A673 (cell line): ENCODE measurements at regions not wholly inside any gene's neighbourhood (a gene's known extent, or its start where the extent isn't known, plus 50 kb on each side); places are given as distances from the start of the nearest gene placed in this dataset.

Experiments
- BruUV-seq: library from RNA; stranded (reverse); fragments of 400-500 nt; replicated peaks from 2 replicates; lab custom pipeline; 2021; lab: Mats Ljungman, UMichigan
- CTCF ChIA-PET: fragments of 300-600 bp; sonication (Branson Sonifier 250); formaldehyde crosslinking; loops from one replicate; lab custom pipeline; 2022; ENCODE audit warnings: antibody characterized with exemption; lab: Charles Lee
- POLR2A ChIA-PET: fragments of 300-600 bp; sonication (Branson Sonifier 250); formaldehyde crosslinking; loops from one replicate; lab custom pipeline; 2022; ENCODE audit warnings: antibody characterized with exemption; ENCODE audit not compliant: low non-redundant PET; lab: Charles Lee
- DNase-seq: peaks from one replicate; pipeline ENCODE4 v3.0.0-alpha.2; 2015; ENCODE audit warnings: low spot score
- H3K27ac ChIP-seq: fragments of 200-600 bp; sonication (generic); 2 replicates; pipeline ENCODE4 v1.5.1; 2016; ENCODE audit warnings: mixed run types, low read depth, mild to moderate bottlenecking, mixed read lengths, antibody characterized with exemption, low read length; ENCODE audit not compliant: poor library complexity, severe bottlenecking
- H3K27me3 ChIP-seq: fragments of 200-600 bp; sonication (generic); replicated peaks from 2 replicates; pipeline ENCODE4 v1.6.1; 2017; ENCODE audit warnings: mixed run types, low read depth, mild to moderate bottlenecking, mixed read lengths, antibody characterized with exemption, low read length; ENCODE audit not compliant: insufficient read depth, poor library complexity
- H3K36me3 ChIP-seq: fragments of 200-600 bp; sonication (generic); 2 replicates; pipeline ENCODE4 v1.6.1; 2016; ENCODE audit warnings: mixed run types, mild to moderate bottlenecking, mixed read lengths, antibody characterized with exemption, low read length; ENCODE audit not compliant: insufficient read depth, poor library complexity, severe bottlenecking
- H3K4me1 ChIP-seq: fragments of 200-600 bp; sonication (generic); 2 replicates; pipeline ENCODE4 v1.6.1; 2017; ENCODE audit warnings: mixed run types, mild to moderate bottlenecking, mixed read lengths, antibody characterized with exemption, low read length; ENCODE audit not compliant: insufficient read depth, poor library complexity, severe bottlenecking
- H3K4me3 ChIP-seq: fragments of 200-600 bp; sonication (generic); 2 replicates; pipeline ENCODE4 v1.5.1; 2016; ENCODE audit warnings: low read depth, mixed run types, mild to moderate bottlenecking, mixed read lengths, low read length; ENCODE audit not compliant: poor library complexity, severe bottlenecking
- H3K9me3 ChIP-seq: fragments of 200-600 bp; sonication (generic); 2 replicates; pipeline ENCODE4 v1.6.1; 2016; ENCODE audit warnings: mixed run types, low read depth, mild to moderate bottlenecking, mixed read lengths, antibody characterized with exemption, low read length; ENCODE audit not compliant: poor library complexity, severe bottlenecking
- EZH2 ChIP-seq: fragments of 200-600 bp; sonication (generic); IDR thresholded peaks from 2 replicates; pipeline ENCODE4 v1.6.1; 2017; ENCODE audit warnings: borderline replicate concordance, low read depth, mild to moderate bottlenecking, mixed read lengths, antibody characterized with exemption, low read length; ENCODE audit not compliant: poor library complexity, severe bottlenecking
- intact Hi-C: fragments of 100-400 bp; cut with micrococcal nuclease; formaldehyde crosslinking; loops from one replicate; pipeline ENCODE4 v1.10.0; 2022; ENCODE audit not compliant: unreplicated experiment
- TF ChIP-seq, protein P1 (sequence below): fragments of 300-800, 200-600 bp; sonication (generic); conservative IDR thresholded peaks from 2 replicates; pipeline ENCODE4 v1.5.1; 2017; ENCODE audit warnings: low read depth, mild to moderate bottlenecking, antibody characterized with exemption, low read length, moderate library complexity, mixed read lengths

DNA sequence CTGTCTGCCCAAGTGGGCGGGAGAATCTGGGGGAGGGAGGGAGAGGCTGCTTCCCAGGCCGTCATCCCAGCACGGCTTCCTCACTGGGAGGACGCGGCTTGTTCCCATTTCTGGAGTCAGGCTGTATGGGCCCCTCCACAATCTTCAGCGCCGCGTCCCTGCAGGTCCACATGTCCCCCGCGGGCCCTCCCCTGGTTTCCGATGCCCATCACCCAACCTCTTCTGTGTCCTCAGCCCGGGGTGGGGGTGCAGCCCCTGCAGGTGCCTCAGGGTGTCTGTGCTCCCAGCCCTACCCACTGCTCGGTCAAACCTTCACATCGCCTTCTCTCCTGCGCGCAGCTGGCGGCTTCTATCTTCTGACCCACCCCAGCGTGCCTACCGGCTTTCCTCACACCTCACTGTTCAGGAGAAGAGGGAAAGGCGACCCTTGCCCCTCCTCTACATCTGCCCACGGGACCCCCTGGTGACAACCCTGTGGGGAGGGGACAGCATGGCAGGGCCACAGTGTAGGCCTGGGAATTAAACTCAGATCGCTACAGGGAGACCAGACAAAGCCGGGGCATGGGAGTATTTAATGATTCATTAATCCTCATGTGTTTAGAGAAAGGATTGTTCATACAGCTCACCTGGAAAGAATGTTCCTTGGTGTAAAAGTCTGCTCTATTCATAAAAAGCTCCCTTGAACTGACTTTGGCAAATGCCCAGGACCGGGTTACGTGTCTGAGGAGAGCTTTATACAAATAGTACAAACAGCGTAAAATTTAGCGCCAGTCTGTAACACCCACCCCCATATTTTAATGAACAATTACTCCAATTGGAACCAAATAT, 145.1 kb downstream of the IRX1 start:
- TF ChIP-seq EZH2: no peak
- TF ChIP-seq, protein P1, sequence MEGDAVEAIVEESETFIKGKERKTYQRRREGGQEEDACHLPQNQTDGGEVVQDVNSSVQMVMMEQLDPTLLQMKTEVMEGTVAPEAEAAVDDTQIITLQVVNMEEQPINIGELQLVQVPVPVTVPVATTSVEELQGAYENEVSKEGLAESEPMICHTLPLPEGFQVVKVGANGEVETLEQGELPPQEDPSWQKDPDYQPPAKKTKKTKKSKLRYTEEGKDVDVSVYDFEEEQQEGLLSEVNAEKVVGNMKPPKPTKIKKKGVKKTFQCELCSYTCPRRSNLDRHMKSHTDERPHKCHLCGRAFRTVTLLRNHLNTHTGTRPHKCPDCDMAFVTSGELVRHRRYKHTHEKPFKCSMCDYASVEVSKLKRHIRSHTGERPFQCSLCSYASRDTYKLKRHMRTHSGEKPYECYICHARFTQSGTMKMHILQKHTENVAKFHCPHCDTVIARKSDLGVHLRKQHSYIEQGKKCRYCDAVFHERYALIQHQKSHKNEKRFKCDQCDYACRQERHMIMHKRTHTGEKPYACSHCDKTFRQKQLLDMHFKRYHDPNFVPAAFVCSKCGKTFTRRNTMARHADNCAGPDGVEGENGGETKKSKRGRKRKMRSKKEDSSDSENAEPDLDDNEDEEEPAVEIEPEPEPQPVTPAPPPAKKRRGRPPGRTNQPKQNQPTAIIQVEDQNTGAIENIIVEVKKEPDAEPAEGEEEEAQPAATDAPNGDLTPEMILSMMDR: no peak
- no peaks in the 10 kb centered on the region for H3K4me1 ChIP-seq
- H3K4me3 ChIP-seq: no peak overlapping the region
- no TSS peak for BruUV-seq
- ChIA-PET POLR2A (no interaction called here), CTCF (no interaction called here)
- H3K27me3 ChIP-seq: no peaks in the 10 kb centered on the region
- no peak for DNase-seq
- intact Hi-C loops: no loop called here
- no peaks in the 10 kb centered on the region for H3K36me3 ChIP-seq
- peaks cover 41% of the 10 kb centered on the region for H3K9me3 ChIP-seq
- H3K27ac ChIP-seq: no peak overlapping the region

DNA sequence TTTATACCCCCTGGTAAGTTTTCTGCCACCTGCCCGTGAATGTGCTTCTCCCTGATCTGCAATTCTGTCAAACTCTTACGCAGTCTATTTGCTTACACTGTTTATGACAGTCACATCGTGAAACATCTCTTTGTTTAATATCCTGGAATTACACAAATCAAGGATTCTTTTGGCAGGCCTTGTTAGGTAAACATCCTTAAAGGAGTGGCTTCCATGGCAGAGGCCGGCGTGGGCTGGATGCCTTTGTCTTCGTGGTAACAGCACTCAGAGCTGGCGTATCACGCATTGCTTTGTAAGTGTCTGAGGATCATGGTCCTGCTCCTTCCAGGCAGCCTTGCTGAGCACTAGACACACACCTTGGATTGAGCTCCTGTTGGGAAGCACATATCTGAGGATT, 145.7 kb downstream of the IRX1 start:
- no peak for DNase-seq
- TF ChIP-seq EZH2: no peak
- TF ChIP-seq, protein P1: no peak
- Histone ChIP-seq H3K9me3 (peaks cover 41% of the 10 kb centered on the region), H3K27me3 (no peaks in the 10 kb centered on the region), H3K4me1 (no peaks in the 10 kb centered on the region), H3K27ac (no peak overlapping the region), H3K36me3 (no peaks in the 10 kb centered on the region), H3K4me3 (no peak overlapping the region)
- POLR2A ChIA-PET: no interaction called here
- intact Hi-C loops: no loop called here
- BruUV-seq: no TSS peak
- CTCF ChIA-PET: no interaction called here

DNA sequence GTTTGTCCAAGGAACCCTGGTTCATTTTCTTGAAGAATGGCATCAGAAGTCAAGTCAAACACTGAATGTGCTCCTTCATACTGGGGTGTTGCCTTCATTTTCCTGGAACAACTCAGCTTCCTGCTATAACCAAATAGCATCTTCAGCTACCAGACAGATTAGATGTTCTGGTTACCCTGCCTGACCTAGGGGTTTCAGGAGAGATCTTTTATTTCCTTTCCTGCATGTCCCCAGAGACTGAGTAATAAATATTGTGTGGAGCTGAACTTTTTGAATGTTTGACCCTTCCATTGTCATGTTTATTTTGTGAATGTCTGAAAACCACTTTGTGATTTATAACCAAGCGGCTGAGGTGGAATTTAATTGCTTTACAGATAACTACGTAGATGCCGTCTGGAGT, 147.1 kb downstream of the IRX1 start:
- TF ChIP-seq EZH2: no peak
- TF ChIP-seq, protein P1: no peak
- no peak overlapping the region for H3K4me3 ChIP-seq
- no peaks in the 10 kb centered on the region for H3K36me3 ChIP-seq
- no peaks in the 10 kb centered on the region for H3K27me3 ChIP-seq
- BruUV-seq: no TSS peak
- intact Hi-C loops: no loop called here
- H3K27ac ChIP-seq: no peak overlapping the region
- no peaks in the 10 kb centered on the region for H3K4me1 ChIP-seq
- no peak for DNase-seq
- CTCF ChIA-PET: no interaction called here
- peaks cover 50% of the 10 kb centered on the region for H3K9me3 ChIP-seq
- POLR2A ChIA-PET: no interaction called here
